DOHH2 (cell line): ENCODE measurements at regions not wholly inside any gene's neighbourhood (a gene's known extent, or its start where the extent isn't known, plus 50 kb on each side); places are given as distances from the start of the nearest gene placed in this dataset.

ENCODE experiments used
- H3F3A ChIP-seq: fragments of 200-600 bp; sonication (generic), shearing (Covaris generic); 2 replicates; pipeline ENCODE4 v1.6.0; 2016; ENCODE audit warnings: antibody characterized with exemption, mild to moderate bottlenecking; ENCODE audit not compliant: control insufficient read depth, insufficient read depth
- H3K27ac ChIP-seq: fragments of 200-600 bp; sonication (generic); 2 replicates; pipeline ENCODE4 v1.5.1; 2014; ENCODE audit warnings: low read depth, mild to moderate bottlenecking, low read length, moderate library complexity
- H3K27me3 ChIP-seq: fragments of 200-600 bp; sonication (generic); 2 replicates; pipeline ENCODE4 v1.6.1; 2014; ENCODE audit warnings: mild to moderate bottlenecking, low read length, mixed read lengths; ENCODE audit not compliant: control insufficient read depth
- H3K36me3 ChIP-seq: fragments of 200-600 bp; sonication (generic); 2 replicates; pipeline ENCODE4 v1.6.1; 2014; ENCODE audit warnings: mild to moderate bottlenecking, low read length, moderate library complexity, mixed read lengths; ENCODE audit not compliant: control insufficient read depth
- H3K4me1 ChIP-seq: fragments of 200-600 bp; sonication (generic); 2 replicates; pipeline ENCODE4 v1.6.1; 2014; ENCODE audit warnings: mild to moderate bottlenecking, low read length, mixed read lengths; ENCODE audit not compliant: control insufficient read depth
- H3K4me2 ChIP-seq: fragments of 200-600 bp; sonication (generic); 2 replicates; pipeline ENCODE4 v1.6.0; 2014; ENCODE audit warnings: mild to moderate bottlenecking, low read length, moderate library complexity
- H3K4me3 ChIP-seq: fragments of 200-600 bp; sonication (generic); 2 replicates; pipeline ENCODE4 v1.5.1; 2014; ENCODE audit warnings: mild to moderate bottlenecking, low read length, mixed read lengths
- H3K79me2 ChIP-seq: fragments of 200-600 bp; sonication (generic); 2 replicates; pipeline ENCODE4 v1.6.1; 2014; ENCODE audit warnings: mild to moderate bottlenecking, low read length, mixed read lengths; ENCODE audit not compliant: control insufficient read depth
- H3K9me2 ChIP-seq: fragments of 200-600 bp; sonication (generic); replicated peaks from 2 replicates; pipeline ENCODE4 v1.6.1; 2014; ENCODE audit warnings: mild to moderate bottlenecking, low read length, mixed read lengths; ENCODE audit not compliant: control insufficient read depth
- H3K9me3 ChIP-seq: fragments of 200-600 bp; sonication (generic); 2 replicates; pipeline ENCODE4 v1.6.1; 2014; ENCODE audit warnings: antibody characterized with exemption, low read length, mixed read lengths; ENCODE audit not compliant: control insufficient read depth, insufficient read depth
- H4K20me1 ChIP-seq: fragments of 200-600 bp; sonication (generic); 2 replicates; pipeline ENCODE4 v1.6.0; 2014; ENCODE audit warnings: low read depth, mild to moderate bottlenecking, antibody characterized with exemption, low read length, moderate library complexity; ENCODE audit not compliant: control insufficient read depth, insufficient read depth
- CTCF ChIP-seq: fragments of 200-600 bp; sonication (generic); IDR thresholded peaks from one replicate; pipeline ENCODE4 v1.5.1; 2014; ENCODE audit warnings: antibody characterized with exemption, mild to moderate bottlenecking, low read depth, low read length; ENCODE audit not compliant: poor library complexity, severe bottlenecking
- EZH2phosphoT487 ChIP-seq: fragments of 200-600 bp; sonication (generic); IDR thresholded peaks from 2 replicates; pipeline ENCODE4 v1.6.1; 2017; ENCODE audit warnings: borderline replicate concordance, mild to moderate bottlenecking, antibody characterized with exemption, low read length, moderate library complexity, mixed read lengths

GRCh38 chr1:59017501-59018231 is 233.8 kb upstream of the JUN start:
- Histone ChIP-seq H3K36me3 (no peaks in the 10 kb centered on the region), H3K27ac (no peak overlapping the region), H4K20me1 (no peaks in the 10 kb centered on the region), H3K27me3 (peaks cover 16% of the 10 kb centered on the region), H3K9me3 (no peaks in the 10 kb centered on the region), H3K4me2 (no peak overlapping the region), H3K4me3 (no peak overlapping the region), H3K4me1 (no peaks in the 10 kb centered on the region), H3F3A (no peaks in the 10 kb centered on the region), H3K79me2 (no peaks in the 10 kb centered on the region), H3K9me2 (no peaks in the 10 kb centered on the region)
- TF ChIP-seq CTCF, result no peak
- TF ChIP-seq EZH2phosphoT487, result no peak

- H4K20me1 ChIP-seq, result no peaks in the 10 kb centered on the region
- H3K4me1 ChIP-seq, result no peaks in the 10 kb centered on the region
- no peaks in the 10 kb centered on the region for H3K9me3 ChIP-seq
- TF ChIP-seq CTCF (no peak), EZH2phosphoT487 (no peak)
- no peaks in the 10 kb centered on the region for H3F3A ChIP-seq
- H3K4me2 ChIP-seq, result no peak overlapping the region
- no peaks in the 10 kb centered on the region for H3K79me2 ChIP-seq
- H3K36me3 ChIP-seq, result no peaks in the 10 kb centered on the region
- no peaks in the 10 kb centered on the region for H3K9me2 ChIP-seq
- H3K27ac ChIP-seq, result no peak overlapping the region
- peaks cover 8% of the 10 kb centered on the region for H3K27me3 ChIP-seq
- H3K4me3 ChIP-seq, result no peak overlapping the region
Measured at GRCh38 chr1:59018446-59018845, 234.6 kb upstream of the JUN start.

- Histone ChIP-seq H3K27ac (no peak overlapping the region), H3K9me3 (no peaks in the 10 kb centered on the region), H3K9me2 (no peaks in the 10 kb centered on the region), H3K4me1 (no peaks in the 10 kb centered on the region), H3K27me3 (peaks cover 4% of the 10 kb centered on the region), H3K4me2 (no peak overlapping the region), H3F3A (no peaks in the 10 kb centered on the region), H3K36me3 (no peaks in the 10 kb centered on the region), H3K4me3 (no peak overlapping the region), H4K20me1 (no peaks in the 10 kb centered on the region), H3K79me2 (no peaks in the 10 kb centered on the region)
- no peak for TF ChIP-seq EZH2phosphoT487
- TF ChIP-seq CTCF, result no peak
Measured at GRCh38 chr1:59018860-59019259, 235.0 kb upstream of the JUN start.
